ENCODE measurements at regions not wholly inside any gene's neighbourhood (a gene's known extent, or its start where the extent isn't known, plus 50 kb on each side); places are given as distances from the start of the nearest gene placed in this dataset.

GRCh38 chr20:55140631-55141030, 665.2 kb downstream of the DOK5 start:
- TF ChIP-seq, protein P1, sequence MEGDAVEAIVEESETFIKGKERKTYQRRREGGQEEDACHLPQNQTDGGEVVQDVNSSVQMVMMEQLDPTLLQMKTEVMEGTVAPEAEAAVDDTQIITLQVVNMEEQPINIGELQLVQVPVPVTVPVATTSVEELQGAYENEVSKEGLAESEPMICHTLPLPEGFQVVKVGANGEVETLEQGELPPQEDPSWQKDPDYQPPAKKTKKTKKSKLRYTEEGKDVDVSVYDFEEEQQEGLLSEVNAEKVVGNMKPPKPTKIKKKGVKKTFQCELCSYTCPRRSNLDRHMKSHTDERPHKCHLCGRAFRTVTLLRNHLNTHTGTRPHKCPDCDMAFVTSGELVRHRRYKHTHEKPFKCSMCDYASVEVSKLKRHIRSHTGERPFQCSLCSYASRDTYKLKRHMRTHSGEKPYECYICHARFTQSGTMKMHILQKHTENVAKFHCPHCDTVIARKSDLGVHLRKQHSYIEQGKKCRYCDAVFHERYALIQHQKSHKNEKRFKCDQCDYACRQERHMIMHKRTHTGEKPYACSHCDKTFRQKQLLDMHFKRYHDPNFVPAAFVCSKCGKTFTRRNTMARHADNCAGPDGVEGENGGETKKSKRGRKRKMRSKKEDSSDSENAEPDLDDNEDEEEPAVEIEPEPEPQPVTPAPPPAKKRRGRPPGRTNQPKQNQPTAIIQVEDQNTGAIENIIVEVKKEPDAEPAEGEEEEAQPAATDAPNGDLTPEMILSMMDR (IDR thresholded peaks at IDR 0.05), result no peak
- no peak for TF ChIP-seq ZFX (IDR thresholded peaks at IDR 0.05; ENCODE audit: borderline replicate concordance)
